ENCODE measurements at regions not wholly inside any gene's neighbourhood (a gene's known extent, or its start where the extent isn't known, plus 50 kb on each side); places are given as distances from the start of the nearest gene placed in this dataset.

GRCh38 chr6:135673501-135674309, 176.2 kb upstream of the AHI1 start:
- Histone ChIP-seq H3K9me3 (no peaks in the 10 kb centered on the region), H3K4me3 (no peak overlapping the region), H3K27me3 (no peaks in the 10 kb centered on the region), H3K4me1 (no peaks in the 10 kb centered on the region), H3K27ac (no peak overlapping the region), H3K36me3 (no peaks in the 10 kb centered on the region)
- TF ChIP-seq POLR2A (IDR thresholded peaks at IDR 0.05), result no peak
- TF ChIP-seq, protein P1, sequence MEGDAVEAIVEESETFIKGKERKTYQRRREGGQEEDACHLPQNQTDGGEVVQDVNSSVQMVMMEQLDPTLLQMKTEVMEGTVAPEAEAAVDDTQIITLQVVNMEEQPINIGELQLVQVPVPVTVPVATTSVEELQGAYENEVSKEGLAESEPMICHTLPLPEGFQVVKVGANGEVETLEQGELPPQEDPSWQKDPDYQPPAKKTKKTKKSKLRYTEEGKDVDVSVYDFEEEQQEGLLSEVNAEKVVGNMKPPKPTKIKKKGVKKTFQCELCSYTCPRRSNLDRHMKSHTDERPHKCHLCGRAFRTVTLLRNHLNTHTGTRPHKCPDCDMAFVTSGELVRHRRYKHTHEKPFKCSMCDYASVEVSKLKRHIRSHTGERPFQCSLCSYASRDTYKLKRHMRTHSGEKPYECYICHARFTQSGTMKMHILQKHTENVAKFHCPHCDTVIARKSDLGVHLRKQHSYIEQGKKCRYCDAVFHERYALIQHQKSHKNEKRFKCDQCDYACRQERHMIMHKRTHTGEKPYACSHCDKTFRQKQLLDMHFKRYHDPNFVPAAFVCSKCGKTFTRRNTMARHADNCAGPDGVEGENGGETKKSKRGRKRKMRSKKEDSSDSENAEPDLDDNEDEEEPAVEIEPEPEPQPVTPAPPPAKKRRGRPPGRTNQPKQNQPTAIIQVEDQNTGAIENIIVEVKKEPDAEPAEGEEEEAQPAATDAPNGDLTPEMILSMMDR (IDR thresholded peaks at IDR 0.05), result no peak
- WGBS (ENCODE audit: insufficient coverage, low coverage, low lambda C conversion rate, missing lambda C conversion rate), result 78% methylated on average over 11 of the region's 11 CpGs
- intact Hi-C loops (cut with DNase I), result no loop called here
- DNase-seq (no peak), ATAC-seq (no peak)

DNA sequence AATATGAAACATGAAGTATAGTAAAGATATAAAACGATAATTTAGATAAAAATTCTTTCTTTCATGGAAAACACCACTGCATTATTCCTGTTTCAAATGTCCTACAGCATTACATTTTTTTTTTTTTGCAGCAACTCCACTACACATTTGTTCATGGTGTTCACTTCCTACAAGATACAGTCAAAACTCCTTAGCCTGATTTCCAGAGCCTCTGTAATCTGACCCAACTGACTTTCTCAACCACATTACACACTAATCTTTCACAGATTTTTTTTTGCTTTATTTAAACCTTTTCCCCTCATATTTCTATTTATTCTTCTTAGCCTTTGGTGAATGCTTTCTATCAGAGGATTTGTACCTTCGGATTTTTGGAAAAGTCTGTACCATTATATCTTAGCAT, 176.5 kb upstream of the PDE7B start:
- Histone ChIP-seq H3K4me3 (no peak overlapping the region), H3K4me1 (no peaks in the 10 kb centered on the region), H3K27ac (no peak overlapping the region), H3K9me3 (no peaks in the 10 kb centered on the region), H3K36me3 (no peaks in the 10 kb centered on the region), H3K27me3 (no peaks in the 10 kb centered on the region)
- TF ChIP-seq, protein P1 (IDR thresholded peaks at IDR 0.05), result no peak
- TF ChIP-seq POLR2A (IDR thresholded peaks at IDR 0.05), result no peak
- ATAC-seq (no peak), DNase-seq (no peak)
- intact Hi-C loops (cut with DNase I), result no loop called here
- WGBS (ENCODE audit: insufficient coverage, low coverage, low lambda C conversion rate, missing lambda C conversion rate), result 40% methylated on average over 2 of the region's 2 CpGs

DNA sequence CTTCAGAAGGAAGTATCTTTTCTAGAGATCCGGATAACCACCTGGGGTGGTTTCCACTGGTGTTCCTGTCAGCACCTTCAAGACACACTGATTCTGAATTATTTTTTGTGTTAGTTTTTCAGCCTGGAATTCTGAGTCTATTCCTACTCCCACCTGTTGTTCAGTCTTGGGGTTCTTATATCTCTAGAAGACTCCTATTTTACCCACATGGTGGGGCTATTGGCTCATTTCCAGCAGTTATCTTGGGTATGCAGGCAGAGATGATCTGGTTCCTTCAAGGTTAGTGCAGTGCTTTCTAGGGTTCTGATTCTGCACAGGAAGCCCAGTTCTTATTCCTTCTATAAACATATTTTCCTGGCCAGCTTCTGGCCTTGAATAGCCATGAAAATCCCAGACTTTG, 175.6 kb upstream of the PDE7B start:
- Histone ChIP-seq H3K27ac (no peak overlapping the region), H3K36me3 (no peaks in the 10 kb centered on the region), H3K4me1 (no peaks in the 10 kb centered on the region), H3K27me3 (no peaks in the 10 kb centered on the region), H3K9me3 (no peaks in the 10 kb centered on the region), H3K4me3 (no peak overlapping the region)
- 40% methylated on average over 1 of the region's 1 CpG for WGBS (ENCODE audit: insufficient coverage, low coverage, low lambda C conversion rate, missing lambda C conversion rate)
- no peak for DNase-seq
- TF ChIP-seq, protein P1 (IDR thresholded peaks at IDR 0.05), result peak in 1 of 4 donors; percentile 6
- TF ChIP-seq POLR2A (IDR thresholded peaks at IDR 0.05), result no peak
- intact Hi-C loops (cut with DNase I), result no loop called here
- no peak for ATAC-seq

- ATAC-seq (peak in 3 of 4 donors; percentile 78 to 96 (median 81)), DNase-seq (peak; percentile 50 to 61 (median 52))
- intact Hi-C loops (cut with DNase I), result no loop called here
- Histone ChIP-seq H3K4me3 (no peak overlapping the region), H3K27ac (peak overlapping the region in 1 of 3 donors; percentile 6), H3K36me3 (no peaks in the 10 kb centered on the region), H3K4me1 (no peaks in the 10 kb centered on the region), H3K27me3 (no peaks in the 10 kb centered on the region), H3K9me3 (no peaks in the 10 kb centered on the region)
- 51% methylated on average over 2 of the region's 2 CpGs for WGBS (ENCODE audit: insufficient coverage, low coverage, low lambda C conversion rate, missing lambda C conversion rate)
- TF ChIP-seq POLR2A (IDR thresholded peaks at IDR 0.05), result no peak
- TF ChIP-seq, protein P1 (IDR thresholded peaks at IDR 0.05), result no peak
Observed at GRCh38 chr6:135680964-135681913, 170.3 kb upstream of the PDE7B start.

Measured in right lobe of liver (tissue), 6 donors.